ENCODE measurements at regions not wholly inside any gene's neighbourhood (a gene's known extent, or its start where the extent isn't known, plus 50 kb on each side); places are given as distances from the start of the nearest gene placed in this dataset.

GRCh38 chr20:6606651-6607050, 160.8 kb upstream of the BMP2 start:
- no peak for TF ChIP-seq SIN3A (IDR thresholded peaks at IDR 0.05; ENCODE audit: borderline replicate concordance, insufficient read depth, low read length)
- TF ChIP-seq TAF1 (IDR thresholded peaks at IDR 0.05; ENCODE audit: borderline replicate concordance, insufficient read depth, low read length), result no peak
- TF ChIP-seq, protein P1, sequence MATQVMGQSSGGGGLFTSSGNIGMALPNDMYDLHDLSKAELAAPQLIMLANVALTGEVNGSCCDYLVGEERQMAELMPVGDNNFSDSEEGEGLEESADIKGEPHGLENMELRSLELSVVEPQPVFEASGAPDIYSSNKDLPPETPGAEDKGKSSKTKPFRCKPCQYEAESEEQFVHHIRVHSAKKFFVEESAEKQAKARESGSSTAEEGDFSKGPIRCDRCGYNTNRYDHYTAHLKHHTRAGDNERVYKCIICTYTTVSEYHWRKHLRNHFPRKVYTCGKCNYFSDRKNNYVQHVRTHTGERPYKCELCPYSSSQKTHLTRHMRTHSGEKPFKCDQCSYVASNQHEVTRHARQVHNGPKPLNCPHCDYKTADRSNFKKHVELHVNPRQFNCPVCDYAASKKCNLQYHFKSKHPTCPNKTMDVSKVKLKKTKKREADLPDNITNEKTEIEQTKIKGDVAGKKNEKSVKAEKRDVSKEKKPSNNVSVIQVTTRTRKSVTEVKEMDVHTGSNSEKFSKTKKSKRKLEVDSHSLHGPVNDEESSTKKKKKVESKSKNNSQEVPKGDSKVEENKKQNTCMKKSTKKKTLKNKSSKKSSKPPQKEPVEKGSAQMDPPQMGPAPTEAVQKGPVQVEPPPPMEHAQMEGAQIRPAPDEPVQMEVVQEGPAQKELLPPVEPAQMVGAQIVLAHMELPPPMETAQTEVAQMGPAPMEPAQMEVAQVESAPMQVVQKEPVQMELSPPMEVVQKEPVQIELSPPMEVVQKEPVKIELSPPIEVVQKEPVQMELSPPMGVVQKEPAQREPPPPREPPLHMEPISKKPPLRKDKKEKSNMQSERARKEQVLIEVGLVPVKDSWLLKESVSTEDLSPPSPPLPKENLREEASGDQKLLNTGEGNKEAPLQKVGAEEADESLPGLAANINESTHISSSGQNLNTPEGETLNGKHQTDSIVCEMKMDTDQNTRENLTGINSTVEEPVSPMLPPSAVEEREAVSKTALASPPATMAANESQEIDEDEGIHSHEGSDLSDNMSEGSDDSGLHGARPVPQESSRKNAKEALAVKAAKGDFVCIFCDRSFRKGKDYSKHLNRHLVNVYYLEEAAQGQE (IDR thresholded peaks at IDR 0.05; ENCODE audit: insufficient read depth in 1 of 2, low read depth in 2 of 2, low read length in 2 of 2), result no peak
- TF ChIP-seq POLR2AphosphoS5 (IDR thresholded peaks at IDR 0.05; ENCODE audit: low read depth, low read length), result no peak

DNA sequence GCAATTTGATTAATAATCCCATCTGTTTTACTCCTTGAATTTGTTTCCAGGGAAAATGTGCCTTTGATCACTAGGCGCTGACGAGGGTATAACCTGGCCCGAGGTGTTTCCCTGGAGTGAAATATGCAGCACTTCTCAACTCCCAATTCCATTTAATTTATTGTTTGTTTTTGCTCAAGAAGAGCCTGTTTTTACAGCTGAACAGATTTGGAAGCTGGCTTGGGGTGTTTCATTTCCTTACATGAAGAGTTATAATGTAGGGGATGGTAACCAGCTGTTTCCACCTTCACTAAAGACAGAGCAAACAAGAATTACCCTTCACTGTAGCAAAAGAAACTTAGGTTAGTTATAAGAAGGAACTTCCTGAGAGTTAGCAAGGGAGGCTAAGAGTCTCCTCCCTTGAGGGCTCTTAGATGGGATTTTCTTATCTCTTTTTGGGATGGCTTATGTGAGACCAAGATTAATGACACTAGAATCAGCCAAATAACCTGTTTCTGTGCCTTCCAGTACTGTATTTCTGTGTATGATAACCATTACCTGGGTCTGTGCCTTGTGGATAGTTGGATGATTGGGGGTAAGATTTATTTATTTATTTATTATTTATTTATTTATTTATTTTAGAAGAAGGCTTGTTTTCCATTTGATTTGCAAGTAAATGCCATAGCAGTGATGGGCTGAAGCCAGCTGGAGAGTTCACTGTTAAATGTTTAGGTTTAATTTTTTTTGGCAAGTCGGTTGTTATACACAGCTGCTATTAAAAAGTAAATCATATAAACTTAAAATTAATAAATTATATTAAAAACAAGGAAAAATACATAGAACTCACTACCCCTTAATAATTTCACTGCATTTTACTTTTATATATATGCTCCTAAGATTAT, 162.2 kb upstream of the BMP2 start:
- TF ChIP-seq POLR2AphosphoS5 (IDR thresholded peaks at IDR 0.05; ENCODE audit: low read depth, low read length) (no peak), SIN3A (IDR thresholded peaks at IDR 0.05; ENCODE audit: borderline replicate concordance, insufficient read depth, low read length) (no peak), FOXP2 (optimal IDR thresholded peaks at IDR 0.05; ENCODE audit: borderline replicate concordance, extremely low read depth, extremely low read length, insufficient read depth) (no peak), TAF1 (IDR thresholded peaks at IDR 0.05; ENCODE audit: borderline replicate concordance, insufficient read depth, low read length) (no peak)
- TF ChIP-seq, protein P1 (IDR thresholded peaks at IDR 0.05; ENCODE audit: insufficient read depth in 1 of 2, low read depth in 2 of 2, low read length in 2 of 2), result no peak

DNA sequence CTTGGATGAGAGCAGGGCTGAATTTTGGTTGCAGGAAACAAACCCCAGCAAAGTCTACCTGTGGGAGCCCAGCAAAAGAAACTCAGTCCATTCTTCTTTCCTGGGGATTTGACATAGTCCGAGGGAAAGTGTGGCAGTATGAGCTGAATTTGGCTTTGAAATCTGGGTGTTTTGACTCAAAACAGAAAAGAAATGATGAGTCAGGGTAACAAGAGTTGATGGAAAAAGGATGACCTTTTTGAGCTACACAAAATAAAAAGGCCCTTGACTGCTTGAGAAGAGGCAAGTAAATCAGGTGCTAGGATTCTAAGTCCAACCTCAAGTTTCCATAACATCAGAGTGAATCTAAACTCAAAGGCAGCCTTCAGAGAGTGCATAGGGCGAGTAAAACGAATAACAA, 163.3 kb upstream of the BMP2 start:
- TF ChIP-seq, protein P1 (IDR thresholded peaks at IDR 0.05; ENCODE audit: insufficient read depth in 1 of 2, low read depth in 2 of 2, low read length in 2 of 2), result no peak
- TF ChIP-seq TAF1 (IDR thresholded peaks at IDR 0.05; ENCODE audit: borderline replicate concordance, insufficient read depth, low read length) (no peak), FOXP2 (optimal IDR thresholded peaks at IDR 0.05; ENCODE audit: borderline replicate concordance, extremely low read depth, extremely low read length, insufficient read depth) (no peak), SIN3A (IDR thresholded peaks at IDR 0.05; ENCODE audit: borderline replicate concordance, insufficient read depth, low read length) (no peak), POLR2AphosphoS5 (IDR thresholded peaks at IDR 0.05; ENCODE audit: low read depth, low read length) (no peak)

GRCh38 chr20:6599876-6600735, 167.4 kb upstream of the BMP2 start:
- TF ChIP-seq SIN3A (IDR thresholded peaks at IDR 0.05; ENCODE audit: borderline replicate concordance, insufficient read depth, low read length) (no peak), POLR2AphosphoS5 (IDR thresholded peaks at IDR 0.05; ENCODE audit: low read depth, low read length) (no peak), FOXP2 (optimal IDR thresholded peaks at IDR 0.05; ENCODE audit: borderline replicate concordance, extremely low read depth, extremely low read length, insufficient read depth) (no peak), TAF1 (IDR thresholded peaks at IDR 0.05; ENCODE audit: borderline replicate concordance, insufficient read depth, low read length) (no peak)
- TF ChIP-seq, protein P1 (IDR thresholded peaks at IDR 0.05; ENCODE audit: insufficient read depth in 1 of 2, low read depth in 2 of 2, low read length in 2 of 2), result no peak

Data from PFSK-1 (cell line).